NCI-H2227 treated with DMSO at 0.1 percent for 48 hours (cell line): ENCODE measurements at regions not wholly inside any gene's neighbourhood (a gene's known extent, or its start where the extent isn't known, plus 50 kb on each side); places are given as distances from the start of the nearest gene placed in this dataset.
"Not testable (repeated sequence)": the region's sequence is repeated elsewhere in the genome, so short reads cannot be mapped to it uniquely, and the experiment has no call there.

Source experiments
- DNase-seq: peaks from one replicate; lab custom pipeline; 2025; lab: John Stamatoyannopoulos, UW

DNA sequence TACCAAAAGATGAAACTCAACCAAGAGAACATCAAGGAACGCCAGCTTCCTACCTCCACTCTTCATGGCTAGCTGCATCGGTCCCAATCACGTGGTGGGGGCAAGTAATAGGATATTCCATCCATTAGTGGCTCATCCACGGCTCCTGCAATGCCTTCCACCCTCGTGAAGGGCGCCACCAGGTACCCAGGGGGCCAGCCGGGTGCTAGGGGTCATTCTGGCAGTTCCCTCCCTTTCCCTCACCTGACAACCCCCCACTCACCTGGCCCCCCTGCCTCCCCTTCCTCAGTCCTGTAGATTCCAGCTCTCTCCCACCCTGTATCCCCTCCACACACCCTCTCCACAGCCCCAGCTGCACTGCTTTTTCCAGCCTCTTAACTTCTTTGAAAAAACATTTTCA lies 161.9 kb downstream of the URI1 start:
- no peak for DNase-seq

DNA sequence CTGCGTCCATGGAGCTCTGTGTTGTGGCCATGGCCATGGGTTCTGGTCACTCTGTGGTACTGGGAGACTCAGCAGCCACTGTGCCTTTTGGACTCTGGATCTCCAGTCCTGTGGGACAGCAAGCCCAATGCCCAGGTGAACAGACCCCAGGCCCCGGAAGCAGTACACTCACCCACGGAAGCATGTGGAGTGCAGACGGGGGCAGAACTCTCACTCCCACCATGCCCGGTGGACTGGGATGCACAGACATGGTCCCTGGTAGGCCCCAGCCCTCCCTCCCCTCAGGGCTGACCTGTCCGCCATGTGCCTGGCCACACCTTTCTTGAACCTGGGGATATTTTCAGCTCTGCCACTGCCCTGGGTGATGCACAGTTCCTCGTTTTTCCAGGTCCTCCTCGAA lies 163.3 kb downstream of the URI1 start:
- no peak for DNase-seq

DNA sequence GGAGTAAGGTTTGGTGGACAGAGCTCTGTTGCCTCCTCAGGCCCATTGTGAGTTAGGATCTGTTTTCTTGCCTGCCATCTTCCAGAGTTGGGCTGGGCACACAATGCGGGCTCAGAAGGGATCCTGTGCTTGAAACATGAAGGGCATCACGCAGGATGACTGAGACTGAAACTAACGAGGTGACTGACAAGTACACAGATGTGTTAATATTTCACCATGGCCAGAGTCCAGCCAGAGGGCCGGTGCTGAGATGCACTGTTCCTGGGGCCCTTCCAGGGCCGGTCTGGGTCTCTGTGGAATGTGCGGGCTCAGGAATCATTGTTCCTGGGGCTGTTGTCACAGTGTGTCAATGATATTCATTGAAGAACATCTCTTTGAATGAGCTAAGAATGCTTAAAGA lies 163.7 kb downstream of the URI1 start:
- no peak for DNase-seq

DNA sequence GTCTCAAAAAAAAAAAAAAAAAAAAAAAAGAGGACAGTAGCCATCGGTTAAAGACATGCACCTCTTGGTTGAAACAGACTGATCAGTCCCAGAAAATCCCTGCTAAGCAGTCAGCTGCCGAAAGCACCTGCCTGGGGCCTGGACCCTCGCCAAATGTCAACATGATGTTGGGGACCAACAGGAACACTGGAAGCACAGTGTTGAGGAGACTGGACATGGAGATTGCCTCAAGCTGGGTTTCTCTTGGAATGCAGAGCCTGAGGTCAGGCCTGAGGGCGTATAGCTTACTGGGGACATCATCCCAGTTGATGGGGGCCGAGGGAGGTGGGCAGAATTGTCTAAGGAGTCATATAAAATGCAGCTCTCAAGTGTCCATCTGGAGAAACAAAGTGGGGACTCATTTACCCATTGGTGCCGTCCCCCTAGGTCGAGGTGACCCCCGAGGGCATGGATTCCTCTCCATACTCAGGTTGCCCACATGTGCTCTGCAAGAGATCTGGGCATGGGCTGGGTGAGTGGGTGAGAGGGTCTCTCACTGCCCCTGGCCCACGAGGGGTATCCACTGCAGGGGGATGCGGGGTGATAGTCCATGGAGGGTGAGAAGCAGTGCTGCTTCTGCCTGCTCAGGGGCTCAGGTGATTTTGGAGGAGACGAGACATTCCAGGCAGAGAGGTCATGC lies 164.5 kb downstream of the URI1 start:
- no peak for DNase-seq

- DNase-seq, result no peak
Measured at GRCh38 chr19:30107251-30107650, 165.2 kb downstream of the URI1 start.

DNA sequence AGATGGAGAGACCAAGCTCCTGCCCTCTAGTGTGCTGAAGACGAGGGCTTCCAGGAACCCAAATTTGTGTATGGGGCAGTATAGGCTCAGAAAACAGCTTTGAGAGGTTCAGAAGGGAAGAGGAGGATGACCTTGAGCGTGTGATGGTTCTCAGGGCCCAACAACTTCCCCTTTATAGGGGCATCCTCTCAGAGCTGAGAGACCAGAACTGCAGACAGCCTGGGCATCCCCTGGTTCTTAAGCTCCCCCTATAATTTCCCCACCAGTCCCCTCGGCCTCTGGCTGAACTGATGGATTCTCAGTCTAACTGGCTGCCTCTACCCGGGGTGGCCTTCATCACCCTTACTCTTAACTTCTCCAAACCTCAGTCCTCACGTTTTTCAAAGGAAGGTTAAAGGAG lies 167.5 kb downstream of the URI1 start:
- no peak for DNase-seq

GRCh38 chr19:30111021-30111855 lies 169.2 kb downstream of the URI1 start:
- no peak for DNase-seq

GRCh38 chr19:30112171-30112570 lies 170.1 kb downstream of the URI1 start:
- no peak for DNase-seq

DNA sequence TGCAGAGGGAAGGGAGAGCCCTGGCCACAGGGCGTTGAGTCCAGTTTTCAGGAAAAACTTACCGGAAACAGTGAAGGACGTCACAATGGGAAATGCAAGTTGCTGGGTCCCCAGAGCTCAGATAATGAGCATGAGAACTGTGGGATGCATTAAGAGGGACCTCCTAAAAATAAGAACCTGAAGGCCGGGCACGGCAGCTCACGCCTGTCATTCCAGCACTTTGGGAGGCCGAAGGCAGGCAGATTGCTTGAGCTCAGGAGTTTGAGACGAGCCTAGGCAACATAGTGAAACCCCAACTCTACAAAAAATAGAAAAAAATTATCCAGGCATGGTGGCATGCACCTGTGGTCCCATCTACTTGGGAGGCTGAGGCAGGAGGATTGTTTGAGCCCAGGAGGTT lies 170.6 kb downstream of the URI1 start:
- DNase-seq, result no peak

- no peak for DNase-seq
Measured at GRCh38 chr19:30113186-30113585, 171.1 kb downstream of the URI1 start.

DNA sequence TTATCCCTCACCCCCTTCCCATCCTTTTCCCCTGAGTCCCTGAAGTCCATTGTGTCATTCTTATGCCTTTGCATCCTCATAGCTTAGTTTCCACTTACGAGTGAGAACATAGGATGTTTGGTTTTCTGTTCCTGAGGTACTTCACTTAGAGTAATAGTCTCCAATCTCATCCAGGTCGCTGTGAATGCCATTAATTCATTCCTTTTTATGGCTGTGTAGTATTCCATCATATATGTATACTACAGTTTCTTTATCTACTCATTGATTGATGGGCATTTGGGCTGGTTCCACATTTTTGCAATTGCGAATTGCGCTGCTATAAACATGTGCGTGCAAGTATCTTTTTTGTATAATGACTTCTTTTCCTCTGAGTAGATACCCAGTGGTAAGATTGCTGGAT lies 172.1 kb downstream of the URI1 start:
- not testable (repeated sequence) for DNase-seq

GRCh38 chr19:30115947-30116346 lies 173.9 kb downstream of the URI1 start:
- DNase-seq, result no peak

- no peak for DNase-seq
Measured at GRCh38 chr19:30116530-30116929, 174.5 kb downstream of the URI1 start.

DNA sequence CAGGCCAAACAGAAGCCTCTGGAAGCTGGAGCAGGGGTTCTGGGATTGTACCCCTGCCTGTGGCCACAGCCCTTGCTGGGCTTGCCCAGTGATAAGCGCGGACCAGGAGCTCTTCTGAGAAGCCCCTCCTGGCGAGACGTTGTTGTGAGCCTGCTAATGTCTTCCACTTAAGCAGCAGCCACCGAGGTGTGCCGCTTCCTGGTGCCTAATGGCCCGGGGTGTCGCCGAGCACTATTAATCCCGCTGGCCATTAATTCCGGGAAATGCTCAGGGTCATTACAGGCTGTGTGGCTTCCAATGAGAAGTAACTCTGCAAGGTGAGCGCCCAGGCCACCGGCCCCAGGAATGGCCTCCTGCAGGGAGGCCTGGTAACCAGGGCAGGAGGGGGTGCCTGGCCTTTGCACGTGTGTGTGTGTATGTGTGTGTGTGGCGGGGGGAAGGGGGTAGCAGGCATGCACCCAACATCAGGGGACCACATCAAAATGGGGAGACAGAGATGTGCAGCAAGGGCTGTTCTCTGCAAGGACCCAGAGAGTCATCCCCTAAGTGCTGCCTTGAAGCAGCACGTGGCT lies 175.0 kb downstream of the URI1 start:
- DNase-seq, result no peak

DNA sequence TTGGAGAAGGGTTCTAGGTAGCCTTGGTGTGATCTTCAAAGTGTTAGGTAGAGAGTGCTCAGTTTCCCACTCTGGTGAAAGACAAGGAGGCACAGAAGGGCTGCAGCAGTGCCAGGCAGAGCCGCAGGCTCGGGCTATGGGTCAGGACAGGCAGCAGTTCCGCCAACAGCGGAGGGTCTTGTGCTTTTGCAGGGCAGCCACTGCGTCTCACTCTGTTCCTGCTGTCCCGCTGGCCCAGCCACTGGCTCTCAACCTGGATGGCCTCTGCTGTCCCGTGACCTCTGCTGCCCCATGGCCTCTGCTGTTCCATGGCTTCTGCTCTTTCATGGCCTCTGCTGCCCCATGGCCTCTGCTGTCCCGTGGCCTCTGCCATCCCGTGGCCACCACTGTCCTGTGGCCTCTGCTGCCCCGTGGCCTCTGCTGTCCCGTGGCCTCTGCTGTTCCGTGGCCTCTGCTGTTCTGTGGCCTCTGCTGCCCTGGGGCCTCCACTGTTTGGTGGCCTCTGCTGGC lies 175.7 kb downstream of the URI1 start:
- DNase-seq, result no peak

GRCh38 chr19:30118221-30118620 lies 176.2 kb downstream of the URI1 start:
- no peak for DNase-seq

- DNase-seq, result no peak
Measured at GRCh38 chr19:30118760-30119159, 176.7 kb downstream of the URI1 start.

- DNase-seq, result no peak
Measured at GRCh38 chr19:30119180-30119908, 177.3 kb downstream of the URI1 start.

DNA sequence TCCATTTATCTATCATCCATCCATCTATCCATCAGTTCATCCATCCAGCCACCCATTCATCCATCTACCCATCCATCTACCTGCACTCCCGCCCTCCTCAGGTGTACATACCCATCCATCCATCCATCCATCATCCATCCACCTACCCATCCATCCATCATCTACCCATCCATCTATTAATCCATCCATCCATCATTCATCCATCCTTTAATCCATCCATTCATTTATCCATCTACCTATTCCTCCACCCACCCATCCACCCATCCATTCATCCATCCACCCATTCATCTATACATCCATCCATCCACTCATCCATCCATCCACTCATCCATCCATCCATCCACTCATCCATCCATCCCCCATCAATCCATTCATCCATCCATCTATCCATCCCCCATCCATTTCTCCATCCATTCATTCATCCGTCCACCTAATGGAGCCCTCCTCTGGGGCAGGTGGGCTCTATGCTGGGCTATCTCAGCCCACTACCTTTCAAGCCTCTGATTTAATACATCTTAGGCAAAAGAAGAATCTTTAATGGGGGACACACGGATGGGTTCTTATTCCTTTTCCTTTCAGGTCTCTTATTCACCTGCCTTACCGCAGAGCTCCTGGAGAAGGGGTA lies 178.9 kb downstream of the URI1 start:
- DNase-seq, result no peak

GRCh38 chr19:30122431-30122830 lies 180.4 kb downstream of the URI1 start:
- no peak for DNase-seq

DNA sequence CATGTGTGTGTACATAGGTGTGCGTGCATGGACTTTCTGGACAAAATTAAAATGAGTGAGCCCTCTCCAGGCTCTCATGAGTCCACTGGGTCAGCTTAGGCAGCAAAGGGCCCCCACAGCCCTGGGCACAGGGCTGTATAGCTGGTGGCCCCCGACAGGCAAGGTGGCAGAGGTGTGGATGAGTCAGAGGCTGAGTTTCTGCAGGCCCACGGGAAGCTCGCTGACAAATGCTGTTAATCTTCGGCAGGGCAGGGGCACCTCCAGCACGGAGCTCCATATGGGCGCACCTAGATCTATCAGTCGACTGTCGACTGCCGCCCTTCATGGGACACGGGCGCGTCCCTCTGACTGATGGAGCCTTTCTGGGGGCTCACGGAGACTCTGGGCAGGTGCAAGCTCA lies 181.1 kb downstream of the URI1 start:
- no peak for DNase-seq

- no peak for DNase-seq
Measured at GRCh38 chr19:30123611-30124010, 181.6 kb downstream of the URI1 start.
